IMR-90 (cell line): ENCODE measurements at regions not wholly inside any gene's neighbourhood (a gene's known extent, or its start where the extent isn't known, plus 50 kb on each side); places are given as distances from the start of the nearest gene placed in this dataset.

Experiments
- ATAC-seq: fragments of 200-7000 bp; cut with Tn5 transposase; 2 replicates; pipeline ENCODE4 v1.9.1; 2020; ENCODE audit warnings: low read depth, mild to moderate bottlenecking, moderate library complexity
- BruUV-seq: library from RNA; stranded (reverse); fragments of 400-500 nt; replicated peaks from 2 replicates; lab custom pipeline; 2021; lab: Mats Ljungman, UMichigan
- CTCF ChIA-PET: fragments of 300-600 bp; formaldehyde crosslinking; extraction: SDS; loops from one replicate; lab custom pipeline; 2021; ENCODE audit warnings: antibody characterized with exemption; lab: Yijun Ruan, JAX
- POLR2A ChIA-PET: fragments of 300-600 bp; sonication (Branson Sonifier 250); formaldehyde crosslinking; loops from one replicate; lab custom pipeline; 2022; ENCODE audit warnings: antibody characterized with exemption; ENCODE audit not compliant: unreplicated experiment; lab: Charles Lee
- DNase-seq: peaks from one replicate; pipeline ENCODE4 v3.0.0; 2013
- H2AFZ ChIP-seq: replicated peaks from 2 replicates; pipeline ENCODE3; 2013; ENCODE audit warnings: low read length, mild to moderate bottlenecking; ENCODE audit not compliant: poor library complexity
- H2AK5ac ChIP-seq: 2 replicates; pipeline ENCODE4 v1.6.1; 2013; ENCODE audit warnings: low read depth, low read length, inconsistent platforms
- H2AK9ac ChIP-seq: replicated peaks from 2 replicates; pipeline ENCODE3; 2013; ENCODE audit warnings: mild to moderate bottlenecking, low read depth, low read length, moderate library complexity; ENCODE audit not compliant: poor library complexity
- H2BK120ac ChIP-seq: 2 replicates; pipeline ENCODE4 v1.6.1; 2013; ENCODE audit warnings: low read depth, low read length, inconsistent platforms
- H2BK15ac ChIP-seq: 3 replicates; pipeline ENCODE4 v1.6.1; 2013; ENCODE audit warnings: low read depth, low read length, inconsistent platforms
- H2BK20ac ChIP-seq: 2 replicates; pipeline ENCODE4 v1.6.1; 2013; ENCODE audit warnings: low read depth, mild to moderate bottlenecking, inconsistent platforms, low read length, moderate library complexity
- H2BK5ac ChIP-seq: 2 replicates; pipeline ENCODE4 v1.6.1; 2013; ENCODE audit warnings: mild to moderate bottlenecking, low read depth, low read length, inconsistent platforms; ENCODE audit not compliant: poor library complexity, severe bottlenecking
- H3K14ac ChIP-seq: replicated peaks from 2 replicates; pipeline ENCODE4 v1.6.1; 2013; ENCODE audit warnings: low read depth, low read length, inconsistent platforms
- H3K18ac ChIP-seq: 2 replicates; pipeline ENCODE4 v1.6.1; 2013; ENCODE audit warnings: low read depth, low read length, control low read depth
- H3K23ac ChIP-seq: 2 replicates; pipeline ENCODE4 v1.6.1; 2013; ENCODE audit warnings: low read depth, low read length, inconsistent platforms
- H3K27ac ChIP-seq: 2 replicates; pipeline ENCODE4 v1.5.1; 2013; ENCODE audit warnings: mild to moderate bottlenecking, control low read depth, low read length; ENCODE audit not compliant: insufficient read depth
- H3K27me3 ChIP-seq: 2 replicates; pipeline ENCODE4 v1.6.1; 2013; ENCODE audit warnings: low read length; ENCODE audit not compliant: control insufficient read depth, insufficient read depth
- H3K36me3 ChIP-seq: 2 replicates; pipeline ENCODE4 v1.6.1; 2013; ENCODE audit warnings: low read length, mixed read lengths; ENCODE audit not compliant: control insufficient read depth, insufficient read depth
- H3K4ac ChIP-seq: 2 replicates; pipeline ENCODE4 v1.6.1; 2013; ENCODE audit warnings: low read depth, low read length, inconsistent platforms
- H3K4me1 ChIP-seq: 2 replicates; pipeline ENCODE4 v1.6.1; 2013; ENCODE audit warnings: low read length, mixed read lengths; ENCODE audit not compliant: control insufficient read depth, insufficient read depth
- H3K4me2 ChIP-seq: 2 replicates; pipeline ENCODE4 v1.6.1; 2013; ENCODE audit warnings: low read depth, mild to moderate bottlenecking, control low read depth, low read length, moderate library complexity
- H3K4me3 ChIP-seq: 2 replicates; pipeline ENCODE4 v1.5.1; 2013; ENCODE audit warnings: low read depth, mild to moderate bottlenecking, control low read depth, low read length, moderate library complexity; ENCODE audit not compliant: insufficient read depth
- H3K56ac ChIP-seq: 2 replicates; pipeline ENCODE4 v1.6.1; 2013; ENCODE audit warnings: low read length, inconsistent platforms; ENCODE audit not compliant: insufficient read depth; ENCODE audit errors: extremely low read depth
- H3K79me1 ChIP-seq, 2 experiments: 2 replicates each; pipeline ENCODE4 v1.6.1; 2013; ENCODE audit warnings: low read length in 2 of 2, inconsistent platforms in 1 of 2, low read depth in 1 of 2
- H3K9ac ChIP-seq: 2 replicates; pipeline ENCODE4 v1.6.1; 2013; ENCODE audit warnings: low read depth, low read length, control low read depth
- H3K9me1 ChIP-seq: 2 replicates; pipeline ENCODE4 v1.6.1; 2013; ENCODE audit warnings: low read length, inconsistent platforms; ENCODE audit not compliant: insufficient read depth
- H3K9me3 ChIP-seq: 2 replicates; pipeline ENCODE4 v1.6.1; 2013; ENCODE audit warnings: low read length; ENCODE audit not compliant: control insufficient read depth, insufficient read depth
- H4K20me1 ChIP-seq: 2 replicates; pipeline ENCODE4 v1.6.1; 2013; ENCODE audit warnings: low read length, inconsistent platforms; ENCODE audit not compliant: insufficient read depth
- H4K5ac ChIP-seq: 2 replicates; pipeline ENCODE4 v1.6.1; 2013; ENCODE audit warnings: mild to moderate bottlenecking, low read depth, low read length, control low read depth
- H4K8ac ChIP-seq, 2 experiments: 2 replicates each; pipeline ENCODE4 v1.6.1; 2013; ENCODE audit warnings: low read depth in 2 of 2, low read length in 2 of 2, control low read depth in 1 of 2, inconsistent platforms in 1 of 2
- H4K91ac ChIP-seq: 2 replicates; pipeline ENCODE4 v1.6.1; 2013; ENCODE audit warnings: low read depth, low read length, inconsistent platforms; ENCODE audit not compliant: insufficient read depth
- CEBPB ChIP-seq: IDR thresholded peaks from 2 replicates; pipeline ENCODE4 v1.6.1; 2012; ENCODE audit warnings: low read depth, low read length, improper control_type of control experiment
- FOS ChIP-seq: fragments of 150-350 bp; IDR thresholded peaks from 2 replicates; pipeline ENCODE4 v1.6.1; 2016; ENCODE audit warnings: low read depth, low read length
- WGBS, 2 experiments: methylation state at CpG; one replicate each; pipeline versions ENCODE4 v1.1.5 to v1.1.7; 2013; ENCODE audit warnings: missing lambda C conversion rate in 2 of 2; ENCODE audit not compliant: insufficient read length in 1 of 2; ENCODE audit errors: extremely low coverage in 2 of 2; 5-methylcytosine and 5-hydroxymethylcytosine counted together
- dilution Hi-C: fragments of 300-500 bp; cut with HindIII; formaldehyde crosslinking; loops from one replicate; pipeline ENCODE4 v1.14.3; 2018; ENCODE audit warnings: low sequenced_read_pairs; ENCODE audit not compliant: unreplicated experiment
- in situ Hi-C: fragments of 300-500 bp; cut with MboI; formaldehyde crosslinking; loops from 3 replicates; pipeline ENCODE4 v1.14.3; 2019; ENCODE audit warnings: low sequenced_read_pairs, inconsistent platforms, mixed read lengths
- intact Hi-C: fragments of 100-400 bp; cut with micrococcal nuclease; formaldehyde crosslinking; loops from 2 replicates; pipeline ENCODE4 v1.10.0; 2022

DNA sequence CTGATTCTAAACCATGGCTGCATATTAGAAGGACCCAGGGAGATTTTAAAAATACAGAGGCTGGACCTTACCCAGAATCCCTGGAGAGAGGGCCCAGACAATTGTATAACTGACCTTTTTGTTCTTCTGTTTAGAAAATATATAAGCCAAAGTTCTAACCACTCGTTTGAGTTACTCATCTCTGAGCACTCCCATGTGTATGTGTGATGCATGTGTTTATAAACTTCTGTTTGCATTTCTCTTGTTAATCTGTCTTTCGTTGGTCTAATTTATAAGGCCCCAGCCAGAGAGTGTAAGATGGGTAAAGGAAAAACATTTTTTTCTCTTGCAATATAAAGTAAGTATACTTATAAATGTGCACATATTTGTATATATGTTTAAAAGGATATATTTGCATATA lies 443.9 kb downstream of the ZNF608 start:
- Histone ChIP-seq H3K27ac (no peak overlapping the region; the same call in 1 of the 2 replicates), H3K56ac (no peak overlapping the region), H4K5ac (peak overlapping the region; percentile 36; the same call in 1 of the 2 replicates), H2AFZ (no peak overlapping the region), H3K23ac (no peak overlapping the region), H3K9me1 (peaks cover 2% of the 10 kb centered on the region; the same call in 1 of the 2 replicates), H3K4me2 (peak overlapping the region; percentile 86), H3K9ac (no peak overlapping the region), H3K9me3 (no peaks in the 10 kb centered on the region), H3K79me1 (no peaks in the 10 kb centered on the region), H2AK5ac (no peak overlapping the region), H3K4me3 (no peak overlapping the region), H4K20me1 (no peaks in the 10 kb centered on the region), H3K18ac (peak overlapping the region; percentile 50; the same call in 1 of the 2 replicates), H3K4me1 (peaks cover 14% of the 10 kb centered on the region), H4K91ac (no peak overlapping the region), H2AK9ac (no peak overlapping the region), H2BK15ac (no peak overlapping the region), H3K36me3 (no peaks in the 10 kb centered on the region), H2BK5ac (peak overlapping the region; percentile 59), H3K4ac (no peak overlapping the region; the same call in 1 of the 2 replicates), H3K27me3 (no peaks in the 10 kb centered on the region), H2BK120ac (peak overlapping the region; percentile 32; the same call in 1 of the 2 replicates), H4K8ac (no peak overlapping the region), H2BK20ac (no peak overlapping the region), H3K14ac (no peak overlapping the region)
- DNase-seq (peak; percentile 68), ATAC-seq (peak; percentile 82)
- no peak for TF ChIP-seq CEBPB
- peak; percentile 25; the same call in 1 of the 2 replicates for TF ChIP-seq FOS
- BruUV-seq, result no TSS peak
- ChIA-PET POLR2A (no interaction called here), CTCF (no interaction called here)
- no CpG with 5 or more reads among the region's 2 CpGs for WGBS, 2 experiments
- intact Hi-C loops, result loop anchor here (5.0 kb wide), 1 partner anchor 440 kb away; no protein-coding TSS in a partner anchor
- in situ Hi-C loops, result no loop called here
- dilution Hi-C loops, result no loop called here
